ENCODE measurements at regions not wholly inside any gene's neighbourhood (a gene's known extent, or its start where the extent isn't known, plus 50 kb on each side); places are given as distances from the start of the nearest gene placed in this dataset.
"Not testable (repeated sequence)": the region's sequence is repeated elsewhere in the genome, so short reads cannot be mapped to it uniquely, and the experiment has no call there.

- intact Hi-C loops (cut with DNase I); DNase-seq: not testable (repeated sequence)
These were observed 635.8 kb upstream of the MIS18BP1 start for GRCh38 chr14:45888766-45889285.

GRCh38 chr14:45877981-45878380 is 625.0 kb upstream of the MIS18BP1 start:
- intact Hi-C loops (cut with DNase I): no loop called here
- no peak for DNase-seq

- intact Hi-C loops (cut with DNase I): no loop called here
- DNase-seq: no peak
These were observed 615.9 kb upstream of the MIS18BP1 start for GRCh38 chr14:45868863-45869262.

- intact Hi-C loops (cut with DNase I): no loop called here
- no peak for DNase-seq
These were observed 615.4 kb upstream of the MIS18BP1 start for GRCh38 chr14:45868377-45868776.

GRCh38 chr14:45867046-45867894 is 614.3 kb upstream of the MIS18BP1 start:
- peak in 10 of 42 donors; percentile 8 to 61 (median 26) for DNase-seq
- intact Hi-C loops (cut with DNase I): no loop called here

- intact Hi-C loops (cut with DNase I): no loop called here
- DNase-seq: no peak
These were observed 585.6 kb upstream of the MIS18BP1 start for GRCh38 chr14:45838597-45838996.

GRCh38 chr14:45819107-45819506 is 566.1 kb upstream of the MIS18BP1 start:
- intact Hi-C loops (cut with DNase I): no loop called here
- no peak for DNase-seq

- intact Hi-C loops (cut with DNase I): no loop called here
- peak in 4 of 42 donors; percentile 1 to 16 (median 7) for DNase-seq
These were observed 558.2 kb upstream of the MIS18BP1 start for GRCh38 chr14:45811155-45811554.

GRCh38 chr14:45810152-45810872 is 557.3 kb upstream of the MIS18BP1 start:
- intact Hi-C loops (cut with DNase I): no loop called here
- DNase-seq: no peak

- DNase-seq: no peak
- intact Hi-C loops (cut with DNase I): no loop called here
These were observed 554.3 kb upstream of the MIS18BP1 start for GRCh38 chr14:45807178-45807899.

GRCh38 chr14:45799511-45799910 is 546.5 kb upstream of the MIS18BP1 start:
- DNase-seq: no peak
- intact Hi-C loops (cut with DNase I): no loop called here

GRCh38 chr14:45798659-45799058 is 545.7 kb upstream of the MIS18BP1 start:
- intact Hi-C loops (cut with DNase I): no loop called here
- DNase-seq: no peak

- DNase-seq; intact Hi-C loops (cut with DNase I): not testable (repeated sequence)
These were observed 543.0 kb upstream of the MIS18BP1 start for GRCh38 chr14:45796006-45796405.

- no peak for DNase-seq
- intact Hi-C loops (cut with DNase I): no loop called here
These were observed 540.1 kb upstream of the MIS18BP1 start for GRCh38 chr14:45793081-45793480.

- no peak for DNase-seq
- intact Hi-C loops (cut with DNase I): no loop called here
These were observed 537.3 kb upstream of the MIS18BP1 start for GRCh38 chr14:45790293-45790692.

- intact Hi-C loops (cut with DNase I): no loop called here
These were observed 534.2 kb upstream of the MIS18BP1 start for GRCh38 chr14:45787167-45787566.

GRCh38 chr14:45786266-45786665 is 533.3 kb upstream of the MIS18BP1 start:
- DNase-seq: no peak
- intact Hi-C loops (cut with DNase I): no loop called here

More at GRCh38 chr14:45787167-45787566, 534.2 kb upstream of the MIS18BP1 start:
- no peak for DNase-seq

- DNase-seq: no peak
- intact Hi-C loops (cut with DNase I): no loop called here
These were observed 532.2 kb upstream of the MIS18BP1 start for GRCh38 chr14:45785240-45785639.

- DNase-seq: no peak
- intact Hi-C loops (cut with DNase I): no loop called here
These were observed 513.2 kb upstream of the MIS18BP1 start for GRCh38 chr14:45766247-45766646.

GRCh38 chr14:45757655-45758054 is 504.7 kb upstream of the MIS18BP1 start:
- intact Hi-C loops (cut with DNase I): no loop called here
- DNase-seq: no peak

Data from head of caudate nucleus (tissue), 42 donors.